Common myeloid progenitor, CD34-positive (primary cell): ENCODE measurements at regions not wholly inside any gene's neighbourhood (a gene's known extent, or its start where the extent isn't known, plus 50 kb on each side); places are given as distances from the start of the nearest gene placed in this dataset.

Experiments used
- CTCF ChIA-PET: fragments of 350-600 bp; sonication (Branson Sonifier 250); formaldehyde crosslinking; loops from one replicate; lab custom pipeline; 2021; ENCODE audit warnings: antibody characterized with exemption; lab: Charles Lee
- POLR2A ChIA-PET: fragments of 350-600 bp; sonication (Branson Sonifier 250); formaldehyde crosslinking; loops from one replicate; lab custom pipeline; 2021; ENCODE audit warnings: antibody characterized with exemption; lab: Charles Lee
- DNase-seq, 3 donors: peaks; one replicate each; pipeline versions ENCODE4 v3.0.0 to v3.0.0-alpha.2; 2013
- H3K27ac ChIP-seq, 2 experiments: 1 replicate in 1 of 2; 2 replicates in 1 of 2; pipeline ENCODE4 v1.7.0; 2013; ENCODE audit warnings: inconsistent platforms in 2 of 2, low read length in 2 of 2, mild to moderate bottlenecking in 2 of 2, low read depth in 1 of 2, moderate library complexity in 1 of 2; ENCODE audit not compliant: severe bottlenecking in 2 of 2, insufficient read depth in 1 of 2, poor library complexity in 1 of 2
- H3K27me3 ChIP-seq, 5 experiments: replicated peaks in 2 of 5; 1 replicate in 3 of 5; 2 replicates in 2 of 5; pipeline versions ENCODE4 v1.6.1 to v1.7.0; 2013; ENCODE audit warnings: low read length in 4 of 5, mild to moderate bottlenecking in 2 of 5, moderate library complexity in 2 of 5, inconsistent platforms in 1 of 5; ENCODE audit not compliant: insufficient read depth in 5 of 5, control insufficient read depth in 4 of 5
- H3K36me3 ChIP-seq, 4 experiments: 1 replicate in 2 of 4; 2 replicates in 2 of 4; pipeline versions ENCODE4 v1.6.1 to v1.7.0; 2013; ENCODE audit warnings: low read length in 3 of 4, control low read depth in 1 of 4, mild to moderate bottlenecking in 1 of 4; ENCODE audit not compliant: control insufficient read depth in 4 of 4, insufficient read depth in 4 of 4
- H3K4me1 ChIP-seq, 4 experiments: 1 replicate in 3 of 4; 2 replicates in 1 of 4; pipeline versions ENCODE4 v1.6.1 to v1.7.1; 2013; ENCODE audit warnings: low read length in 3 of 4, mild to moderate bottlenecking in 3 of 4, control low read depth in 1 of 4, inconsistent platforms in 1 of 4, moderate library complexity in 1 of 4; ENCODE audit not compliant: control insufficient read depth in 4 of 4, insufficient read depth in 4 of 4; ENCODE audit errors: control extremely low read depth in 1 of 4
- H3K4me3 ChIP-seq, 7 experiments: 1 replicate in 4 of 7; 2 replicates in 3 of 7; pipeline versions ENCODE4 v1.5.1 to v1.7.0; 2013; ENCODE audit warnings: mild to moderate bottlenecking in 7 of 7, low read length in 6 of 7, moderate library complexity in 6 of 7, inconsistent platforms in 2 of 7, low read depth in 2 of 7, control low read depth in 1 of 7; ENCODE audit not compliant: insufficient read depth in 4 of 7, control insufficient read depth in 1 of 7; ENCODE audit errors: extremely low read depth in 1 of 7
- H3K9me3 ChIP-seq, 5 experiments: 1 replicate in 4 of 5; 2 replicates in 1 of 5; pipeline versions ENCODE4 v1.6.1 to v1.7.1; 2013; ENCODE audit warnings: low read length in 4 of 5, mild to moderate bottlenecking in 2 of 5, inconsistent platforms in 1 of 5, low read depth in 1 of 5, moderate library complexity in 1 of 5; ENCODE audit not compliant: control insufficient read depth in 4 of 5, insufficient read depth in 2 of 5; ENCODE audit errors: control extremely low read depth in 1 of 5
- WGBS: methylation state at CpG from one replicate; pipeline ENCODE4 v1.1.5; 2013; ENCODE audit not compliant: insufficient coverage; 5-methylcytosine and 5-hydroxymethylcytosine counted together

- DNase-seq = no peak
- Histone ChIP-seq H3K36me3 (no peaks in the 10 kb centered on the region), H3K27ac (no peak overlapping the region), H3K4me3 (no peak overlapping the region), H3K9me3 (no peaks in the 10 kb centered on the region), H3K4me1 (peaks cover 0 to 5% (median 0%) of the 10 kb centered on the region in 4 experiments), H3K27me3 (no peaks in the 10 kb centered on the region)
- ChIA-PET POLR2A (no interaction called here), CTCF (interaction anchor here (0.6 kb wide), 1 partner anchor 236 kb away, joined by 3 read pairs; no protein-coding TSS in a partner anchor)
- WGBS = 100% methylated on average over 2 of the region's 3 CpGs
Observed at GRCh38 chr18:29181151-29181901, 1004.4 kb upstream of the CDH2 start.

GRCh38 chr18:29176681-29177080 lies 999.8 kb upstream of the CDH2 start:
- Histone ChIP-seq H3K27me3 (no peaks in the 10 kb centered on the region), H3K4me3 (no peak overlapping the region), H3K4me1 (no peaks in the 10 kb centered on the region), H3K36me3 (no peaks in the 10 kb centered on the region), H3K9me3 (peaks cover 0 to 2% (median 0%) of the 10 kb centered on the region in 5 experiments), H3K27ac (no peak overlapping the region)
- ChIA-PET POLR2A (no interaction called here), CTCF (no interaction called here)
- DNase-seq = no peak
- no CpG with 5 or more reads among the region's 1 CpG for WGBS

- WGBS = 75% methylated on average over 1 of the region's 3 CpGs
- POLR2A ChIA-PET = no interaction called here
- Histone ChIP-seq H3K27me3 (no peaks in the 10 kb centered on the region), H3K9me3 (peaks cover 0 to 2% (median 0%) of the 10 kb centered on the region in 5 experiments), H3K4me1 (no peaks in the 10 kb centered on the region), H3K36me3 (no peaks in the 10 kb centered on the region), H3K27ac (no peak overlapping the region), H3K4me3 (no peak overlapping the region)
- CTCF ChIA-PET = no interaction called here
- DNase-seq = no peak
Observed at GRCh38 chr18:29174891-29175290, 998.0 kb upstream of the CDH2 start.

GRCh38 chr18:29172756-29173067 lies 995.8 kb upstream of the CDH2 start:
- no CpG with 5 or more reads among the region's 1 CpG for WGBS
- H3K4me1 ChIP-seq = no peaks in the 10 kb centered on the region
- H3K36me3 ChIP-seq = no peaks in the 10 kb centered on the region
- H3K9me3 ChIP-seq = peaks cover 0 to 3% (median 0%) of the 10 kb centered on the region in 5 experiments
- ChIA-PET CTCF (no interaction called here), POLR2A (no interaction called here)
- no peak overlapping the region for H3K27ac ChIP-seq
- DNase-seq = no peak
- H3K4me3 ChIP-seq = no peak overlapping the region
- H3K27me3 ChIP-seq = no peaks in the 10 kb centered on the region

- Histone ChIP-seq H3K9me3 (peaks cover 0 to 4% (median 0%) of the 10 kb centered on the region in 5 experiments), H3K27me3 (no peaks in the 10 kb centered on the region), H3K4me3 (no peak overlapping the region), H3K36me3 (no peaks in the 10 kb centered on the region), H3K27ac (no peak overlapping the region), H3K4me1 (no peaks in the 10 kb centered on the region)
- no peak for DNase-seq
- 95% methylated on average over 4 of the region's 5 CpGs for WGBS
- CTCF ChIA-PET = no interaction called here
- POLR2A ChIA-PET = no interaction called here
Observed at GRCh38 chr18:29171892-29172755, 995.2 kb upstream of the CDH2 start.

- H3K27me3 ChIP-seq = no peaks in the 10 kb centered on the region
- ChIA-PET CTCF (no interaction called here), POLR2A (no interaction called here)
- no peaks in the 10 kb centered on the region for H3K36me3 ChIP-seq
- H3K9me3 ChIP-seq = peaks cover 0 to 4% (median 0%) of the 10 kb centered on the region in 5 experiments
- no peak overlapping the region for H3K27ac ChIP-seq
- no peak overlapping the region for H3K4me3 ChIP-seq
- DNase-seq = no peak
- H3K4me1 ChIP-seq = no peaks in the 10 kb centered on the region
Observed at GRCh38 chr18:29169599-29169998, 992.7 kb upstream of the CDH2 start.

GRCh38 chr18:29164993-29165599 lies 988.2 kb upstream of the CDH2 start:
- no peak for DNase-seq
- Histone ChIP-seq H3K4me3 (no peak overlapping the region), H3K27ac (no peak overlapping the region), H3K4me1 (no peaks in the 10 kb centered on the region), H3K9me3 (peaks cover 0 to 2% (median 0%) of the 10 kb centered on the region in 5 experiments), H3K27me3 (no peaks in the 10 kb centered on the region), H3K36me3 (no peaks in the 10 kb centered on the region)
- POLR2A ChIA-PET = no interaction called here
- WGBS = 95% methylated on average over 3 of the region's 3 CpGs
- CTCF ChIA-PET = no interaction called here
